GM12878 (cell line): ENCODE measurements at regions not wholly inside any gene's neighbourhood (a gene's known extent, or its start where the extent isn't known, plus 50 kb on each side); places are given as distances from the start of the nearest gene placed in this dataset.
A peak's percentile ranks its signal among the peaks of the same experiment; 100 is the strongest.

ENCODE experiments used
- ASH2L ChIP-seq: fragments of 300-600, 200-600 bp; sonication (generic); IDR thresholded peaks from 2 replicates; pipeline ENCODE4 v1.6.1; 2017; ENCODE audit warnings: low read depth, mild to moderate bottlenecking, borderline replicate concordance
- BCL11A ChIP-seq: IDR thresholded peaks from 2 replicates; pipeline ENCODE4 v1.6.1; 2011; ENCODE audit warnings: low read depth, low read length
- CBX3 ChIP-seq: fragments of 200-600 bp; sonication (generic); IDR thresholded peaks from 2 replicates; pipeline ENCODE4 v1.6.1; 2016; ENCODE audit warnings: low read depth, borderline replicate concordance
- EP300 ChIP-seq, 2 experiments: fragments of 150-350 bp in 1 of 2; IDR thresholded peaks; 2 replicates each; pipeline ENCODE4 v1.6.1; 2011 to 2012; ENCODE audit warnings: low read depth in 2 of 2, low read length in 2 of 2, borderline replicate concordance in 1 of 2, improper control_type of control experiment in 1 of 2, inconsistent platforms in 1 of 2; ENCODE audit not compliant: control insufficient read depth in 1 of 2
- GATAD2B ChIP-seq: fragments of 450-650 bp; conservative IDR thresholded peaks from 2 replicates; pipeline ENCODE4 v1.6.1; 2017; ENCODE audit warnings: low read depth, mild to moderate bottlenecking, moderate library complexity
- HDGF ChIP-seq: fragments of 450-650 bp; IDR thresholded peaks from 2 replicates; pipeline ENCODE4 v1.6.1; 2016; ENCODE audit warnings: antibody characterized with exemption
- MEF2B ChIP-seq: fragments of 450-650 bp; IDR thresholded peaks from 2 replicates; pipeline ENCODE4 v1.6.1; 2018; ENCODE audit warnings: mild to moderate bottlenecking, moderate library complexity; ENCODE audit not compliant: partially characterized antibody, poor library complexity, severe bottlenecking
- MTA3 ChIP-seq: IDR thresholded peaks from 2 replicates; pipeline ENCODE4 v1.6.1; 2012; ENCODE audit warnings: low read length, inconsistent platforms, borderline replicate concordance
- MXI1 ChIP-seq: fragments of 150-350 bp; IDR thresholded peaks from 2 replicates; pipeline ENCODE4 v1.6.1; 2011; ENCODE audit warnings: low read depth, mild to moderate bottlenecking, inconsistent platforms, low read length, improper control_type of control experiment
- RAD51 ChIP-seq: fragments of 450-650 bp; IDR thresholded peaks from 2 replicates; pipeline ENCODE4 v1.6.1; 2016; ENCODE audit warnings: moderate library complexity, mild to moderate bottlenecking, inconsistent platforms
- SKIL ChIP-seq: fragments of 450-650 bp; IDR thresholded peaks from 2 replicates; pipeline ENCODE4 v1.6.1; 2017; ENCODE audit warnings: mild to moderate bottlenecking, low read depth, inconsistent platforms; ENCODE audit not compliant: poor library complexity, severe bottlenecking
- SMC3 ChIP-seq: IDR thresholded peaks from 2 replicates; pipeline ENCODE4 v1.6.1; 2011; ENCODE audit warnings: low read length, improper control_type of control experiment, borderline replicate concordance
- SPI1 ChIP-seq: IDR thresholded peaks from 2 replicates; pipeline ENCODE4 v1.6.1; 2011; ENCODE audit warnings: low read depth, mild to moderate bottlenecking, low read length, moderate library complexity, borderline replicate concordance; ENCODE audit not compliant: insufficient read depth
- TAF1 ChIP-seq: IDR thresholded peaks from 2 replicates; pipeline ENCODE4 v1.6.1; 2011; ENCODE audit warnings: mild to moderate bottlenecking, low read depth, low read length, borderline replicate concordance
- ZBTB11 ChIP-seq: fragments of 450-650 bp; formaldehyde crosslinking; IDR thresholded peaks from 2 replicates; pipeline ENCODE4 v1.5.0; 2022; ENCODE audit warnings: mild to moderate bottlenecking, missing genetic modification characterization
- ZBTB4 ChIP-seq: fragments of 450-650 bp; formaldehyde crosslinking; IDR thresholded peaks from 2 replicates; pipeline ENCODE4 v1.4.0; 2022; ENCODE audit warnings: mild to moderate bottlenecking, moderate library complexity
- ZNF217 ChIP-seq: fragments of 450-650 bp; IDR thresholded peaks from 2 replicates; pipeline ENCODE4 v1.6.1; 2017; ENCODE audit warnings: antibody characterized with exemption, mild to moderate bottlenecking

GRCh38 chr2:122737429-122738077 lies 982.1 kb downstream of the TSN start (continued):
- TF ChIP-seq EP300 (IDR thresholded peaks at IDR 0.05; ENCODE audit: borderline replicate concordance in 1 of 2, control insufficient read depth in 1 of 2, low read depth in 2 of 2, low read length in 2 of 2) (peak; percentile 58 to 70; a peak in 3 of 4 replicates), MTA3 (no peak), GATAD2B (0 out of 2 replicates have a peak, but pooled peaks have one; percentile 40), BCL11A (no peak), SMC3 (peak; percentile 13; the same call in 1 of the 2 replicates), TAF1 (no peak), MEF2B (no peak), MXI1 (no peak), SPI1 (peak; percentile 22; the same call in 1 of the 2 replicates), SKIL (no peak), RAD51 (no peak), HDGF (no peak), CBX3 (no peak), ZBTB11 (CRISPR knock-in tag) (no peak), ZNF217 (no peak), ASH2L (no peak), ZBTB4 (CRISPR knock-in tag) (no peak)
